ENCODE measurements at regions not wholly inside any gene's neighbourhood (a gene's known extent, or its start where the extent isn't known, plus 50 kb on each side); places are given as distances from the start of the nearest gene placed in this dataset. TPM values are rescaled to one million over a fixed set of nuclear protein-coding genes. Genes with fewer than 3 reads are reported as not detected.

Small RNAs in the stretch of these regions (small RNA-seq; reads per million reads assigned to genes)
- not detected for gene RF00003
